Activated CD4-positive, alpha-beta T cell treated with anti-CD3 and anti-CD28 coated beads for 4 hours (primary cell): ENCODE measurements at regions not wholly inside any gene's neighbourhood (a gene's known extent, or its start where the extent isn't known, plus 50 kb on each side); places are given as distances from the start of the nearest gene placed in this dataset.

Experiments used
- DNase-seq, 2 donors: peaks; one replicate each; pipeline ENCODE4 v3.0.0-alpha.2; 2020

- no peak for DNase-seq
These were observed 179.4 kb downstream of the ETS1 start for GRCh38 chr11:128407962-128408361.

- DNase-seq = no peak
These were observed 181.4 kb downstream of the ETS1 start for GRCh38 chr11:128405714-128406662.

- no peak for DNase-seq
These were observed 182.2 kb downstream of the ETS1 start for GRCh38 chr11:128405112-128405511.

GRCh38 chr11:128404437-128404836, 182.9 kb downstream of the ETS1 start:
- DNase-seq = no peak

- no peak for DNase-seq
These were observed 186.8 kb downstream of the ETS1 start for GRCh38 chr11:128400382-128401203.

- DNase-seq = no peak
These were observed 187.9 kb downstream of the ETS1 start for GRCh38 chr11:128399251-128400121.

- no peak for DNase-seq
These were observed 188.7 kb downstream of the ETS1 start for GRCh38 chr11:128398517-128399250.

GRCh38 chr11:128397362-128397761, 190.0 kb downstream of the ETS1 start:
- no peak for DNase-seq

GRCh38 chr11:128394431-128395089, 192.8 kb downstream of the ETS1 start:
- DNase-seq = no peak

GRCh38 chr11:128392259-128392658, 195.1 kb downstream of the ETS1 start:
- DNase-seq = no peak

- DNase-seq = no peak
These were observed 195.5 kb downstream of the ETS1 start for GRCh38 chr11:128391811-128392210.

GRCh38 chr11:128390246-128390645, 197.1 kb downstream of the ETS1 start:
- no peak for DNase-seq

- DNase-seq = no peak
These were observed 197.8 kb downstream of the ETS1 start for GRCh38 chr11:128389461-128389976.

- no peak for DNase-seq
These were observed 199.0 kb downstream of the ETS1 start for GRCh38 chr11:128388206-128388815.

- peak; percentile 29 to 34 for DNase-seq
These were observed 207.5 kb downstream of the ETS1 start for GRCh38 chr11:128379587-128380580.

- no peak for DNase-seq
These were observed 211.4 kb downstream of the ETS1 start for GRCh38 chr11:128375961-128376360.

- no peak for DNase-seq
These were observed 213.3 kb downstream of the ETS1 start for GRCh38 chr11:128374026-128374425.

GRCh38 chr11:128372977-128373376, 214.4 kb downstream of the ETS1 start:
- DNase-seq = no peak

GRCh38 chr11:128367573-128367972, 219.8 kb downstream of the ETS1 start:
- peak in 1 of 2 donors; percentile 36 for DNase-seq
